Skeletal muscle cell (primary cell): ENCODE measurements at regions not wholly inside any gene's neighbourhood (a gene's known extent, or its start where the extent isn't known, plus 50 kb on each side); places are given as distances from the start of the nearest gene placed in this dataset.

Source experiments
- DNase-seq: peaks from one replicate; pipeline ENCODE4 v3.0.0-alpha.2; 2010; ENCODE audit warnings: low read depth
- H3K4me3 ChIP-seq: 2 replicates; pipeline ENCODE4 v1.5.1; 2011; ENCODE audit warnings: low read depth, mild to moderate bottlenecking, control low read depth, low read length, moderate library complexity

- no peak overlapping the region for H3K4me3 ChIP-seq
- no peak for DNase-seq
These were observed 302.8 kb upstream of the IL12A start for GRCh38 chr3:159685801-159686200.

- no peak for DNase-seq
- H3K4me3 ChIP-seq = no peak overlapping the region
These were observed 295.4 kb upstream of the IL12A start for GRCh38 chr3:159693226-159693625.

GRCh38 chr3:159711560-159712333, 276.9 kb upstream of the IL12A start:
- no peak overlapping the region for H3K4me3 ChIP-seq
- peak; percentile 96 for DNase-seq

GRCh38 chr3:159721324-159721723, 267.3 kb upstream of the IL12A start:
- DNase-seq = no peak
- H3K4me3 ChIP-seq = no peak overlapping the region

GRCh38 chr3:159723295-159723694, 265.3 kb upstream of the IL12A start:
- no peak for DNase-seq

GRCh38 chr3:159724627-159725026, 264.0 kb upstream of the IL12A start:
- H3K4me3 ChIP-seq = no peak overlapping the region
- no peak for DNase-seq

More at GRCh38 chr3:159723295-159723694, 265.3 kb upstream of the IL12A start:
- no peak overlapping the region for H3K4me3 ChIP-seq

- DNase-seq = no peak
These were observed 262.2 kb upstream of the IL12A start for GRCh38 chr3:159726231-159726964.

GRCh38 chr3:159727506-159727905, 261.1 kb upstream of the IL12A start:
- no peak for DNase-seq
- no peak overlapping the region for H3K4me3 ChIP-seq

More at GRCh38 chr3:159726231-159726964, 262.2 kb upstream of the IL12A start:
- H3K4me3 ChIP-seq = no peak overlapping the region

GRCh38 chr3:159731254-159731653, 257.4 kb upstream of the IL12A start:
- H3K4me3 ChIP-seq = no peak overlapping the region
- DNase-seq = no peak

GRCh38 chr3:159732172-159733111, 256.2 kb upstream of the IL12A start:
- DNase-seq = peak; percentile 64
- no peak overlapping the region for H3K4me3 ChIP-seq

GRCh38 chr3:159733194-159733860, 255.3 kb upstream of the IL12A start:
- H3K4me3 ChIP-seq = no peak overlapping the region
- DNase-seq = peak; percentile 49

- DNase-seq = no peak
- no peak overlapping the region for H3K4me3 ChIP-seq
These were observed 254.0 kb upstream of the IL12A start for GRCh38 chr3:159734681-159735080.

- no peak overlapping the region for H3K4me3 ChIP-seq
- no peak for DNase-seq
These were observed 249.5 kb upstream of the IL12A start for GRCh38 chr3:159739166-159739565.

- DNase-seq = no peak
- no peak overlapping the region for H3K4me3 ChIP-seq
These were observed 248.7 kb upstream of the IL12A start for GRCh38 chr3:159739969-159740368.

GRCh38 chr3:159741281-159741680, 247.4 kb upstream of the IL12A start:
- no peak overlapping the region for H3K4me3 ChIP-seq
- no peak for DNase-seq

- H3K4me3 ChIP-seq = no peak overlapping the region
- no peak for DNase-seq
These were observed 240.2 kb upstream of the IL12A start for GRCh38 chr3:159748425-159748824.

GRCh38 chr3:159749406-159749805, 239.2 kb upstream of the IL12A start:
- H3K4me3 ChIP-seq = no peak overlapping the region
- no peak for DNase-seq

GRCh38 chr3:159751146-159751545, 237.5 kb upstream of the IL12A start:
- no peak for DNase-seq
- H3K4me3 ChIP-seq = no peak overlapping the region

GRCh38 chr3:159751752-159752151, 236.9 kb upstream of the IL12A start:
- DNase-seq = no peak
- H3K4me3 ChIP-seq = no peak overlapping the region
